OCI-LY1 (cell line): ENCODE measurements at regions not wholly inside any gene's neighbourhood (a gene's known extent, or its start where the extent isn't known, plus 50 kb on each side); places are given as distances from the start of the nearest gene placed in this dataset.

ENCODE experiments used
- H2AFZ ChIP-seq: fragments of 200-600 bp; sonication (generic), shearing (Covaris generic); 2 replicates; pipeline ENCODE4 v1.6.0; 2014; ENCODE audit warnings: antibody characterized with exemption, mild to moderate bottlenecking, low read length
- H3F3A ChIP-seq: fragments of 200-600 bp; sonication (generic), shearing (Covaris generic); 2 replicates; pipeline ENCODE4 v1.6.0; 2014; ENCODE audit warnings: mild to moderate bottlenecking, antibody characterized with exemption, low read length, moderate library complexity; ENCODE audit not compliant: insufficient read depth
- H3K27ac ChIP-seq: fragments of 200-600 bp; sonication (generic); 2 replicates; pipeline ENCODE4 v1.5.1; 2014; ENCODE audit warnings: low read length, mixed run types, mild to moderate bottlenecking, low read depth; ENCODE audit not compliant: poor library complexity, severe bottlenecking
- H3K27me3 ChIP-seq: fragments of 200-600 bp; sonication (generic); 2 replicates; pipeline ENCODE4 v1.6.0; 2014; ENCODE audit warnings: antibody characterized with exemption, mild to moderate bottlenecking, low read length, moderate library complexity; ENCODE audit not compliant: insufficient read depth
- H3K36me3 ChIP-seq: fragments of 200-600 bp; sonication (generic); 2 replicates; pipeline ENCODE4 v1.6.1; 2014; ENCODE audit warnings: mild to moderate bottlenecking, antibody characterized with exemption, low read length, moderate library complexity, mixed read lengths; ENCODE audit not compliant: insufficient read depth
- H3K4me1 ChIP-seq: fragments of 200-600 bp; sonication (generic); 2 replicates; pipeline ENCODE4 v1.5.1; 2014; ENCODE audit warnings: mild to moderate bottlenecking, low read length, moderate library complexity; ENCODE audit not compliant: insufficient read depth, severe bottlenecking
- H3K4me2 ChIP-seq: fragments of 200-600 bp; sonication (generic), shearing (Covaris generic); 2 replicates; pipeline ENCODE4 v1.6.1; 2014; ENCODE audit warnings: low read length
- H3K4me3 ChIP-seq: fragments of 200-600 bp; sonication (generic); 2 replicates; pipeline ENCODE4 v1.5.1; 2014; ENCODE audit warnings: low read length, low read depth, mild to moderate bottlenecking, mixed read lengths; ENCODE audit not compliant: poor library complexity, severe bottlenecking
- H3K79me2 ChIP-seq: fragments of 200-600 bp; shearing (Covaris generic); 2 replicates; pipeline ENCODE4 v1.6.1; 2016; ENCODE audit warnings: mixed run types, low read length, mixed read lengths; ENCODE audit not compliant: insufficient read depth
- H3K9ac ChIP-seq: fragments of 200-600 bp; sonication (generic), shearing (Covaris generic); 2 replicates; pipeline ENCODE4 v1.6.1; 2014; ENCODE audit warnings: mild to moderate bottlenecking, low read length, mixed read lengths
- H3K9me2 ChIP-seq: fragments of 200-600 bp; sonication (generic), shearing (Covaris generic); 2 replicates; pipeline ENCODE4 v1.6.1; 2014; ENCODE audit warnings: low read depth, mild to moderate bottlenecking, low read length, mixed read lengths
- H3K9me3 ChIP-seq: fragments of 200-600 bp; shearing (Covaris generic); 2 replicates; pipeline ENCODE4 v1.6.1; 2014; ENCODE audit warnings: low read length, mixed read lengths
- H4K20me1 ChIP-seq: fragments of 200-600 bp; sonication (generic), shearing (Covaris generic); 2 replicates; pipeline ENCODE4 v1.6.0; 2016; ENCODE audit warnings: mild to moderate bottlenecking, low read length; ENCODE audit not compliant: insufficient read depth
- CTCF ChIP-seq: fragments of 200-600 bp; sonication (generic), shearing (Covaris generic); IDR thresholded peaks from 2 replicates; pipeline ENCODE4 v1.5.1; 2017; ENCODE audit warnings: mild to moderate bottlenecking, antibody characterized with exemption, low read length, moderate library complexity, mixed read lengths
- EZH2 ChIP-seq: fragments of 200-600 bp; sonication (generic), shearing (Covaris generic); IDR thresholded peaks from 2 replicates; pipeline ENCODE4 v1.8.0; 2017; ENCODE audit warnings: borderline replicate concordance, mixed run types, mild to moderate bottlenecking, antibody characterized with exemption, low read length, moderate library complexity, mixed read lengths

- H3K4me2 ChIP-seq, result no peak overlapping the region
- no peaks in the 10 kb centered on the region for H4K20me1 ChIP-seq
- H3K27ac ChIP-seq, result no peak overlapping the region
- H3K4me3 ChIP-seq, result no peak overlapping the region
- H3K27me3 ChIP-seq, result no peaks in the 10 kb centered on the region
- H3K9me3 ChIP-seq, result no peaks in the 10 kb centered on the region; the same call in 1 of the 2 replicates
- H3K9ac ChIP-seq, result no peak overlapping the region
- no peak overlapping the region for H2AFZ ChIP-seq
- no peaks in the 10 kb centered on the region for H3K9me2 ChIP-seq
- no peaks in the 10 kb centered on the region for H3K79me2 ChIP-seq
- H3K4me1 ChIP-seq, result no peaks in the 10 kb centered on the region
- H3K36me3 ChIP-seq, result no peaks in the 10 kb centered on the region
- no peaks in the 10 kb centered on the region for H3F3A ChIP-seq
- TF ChIP-seq CTCF, result no peak
- TF ChIP-seq EZH2, result no peak
These were observed 275.0 kb downstream of the NFKBIZ start for GRCh38 chr3:102124282-102124681.

- no peak for TF ChIP-seq EZH2
- TF ChIP-seq CTCF, result no peak
- H3K9me3 ChIP-seq, result no peaks in the 10 kb centered on the region; the same call in 1 of the 2 replicates
- no peak overlapping the region for H3K4me2 ChIP-seq
- H3F3A ChIP-seq, result no peaks in the 10 kb centered on the region
- H3K27ac ChIP-seq, result no peak overlapping the region
- H3K4me1 ChIP-seq, result peaks cover under 1% of the 10 kb centered on the region
- no peaks in the 10 kb centered on the region for H3K36me3 ChIP-seq
- no peak overlapping the region for H3K9ac ChIP-seq
- no peak overlapping the region for H2AFZ ChIP-seq
- no peaks in the 10 kb centered on the region for H3K79me2 ChIP-seq
- no peaks in the 10 kb centered on the region for H4K20me1 ChIP-seq
- H3K9me2 ChIP-seq, result no peaks in the 10 kb centered on the region
- no peak overlapping the region for H3K4me3 ChIP-seq
- H3K27me3 ChIP-seq, result no peaks in the 10 kb centered on the region
These were observed 275.4 kb downstream of the NFKBIZ start for GRCh38 chr3:102124704-102125103.

DNA sequence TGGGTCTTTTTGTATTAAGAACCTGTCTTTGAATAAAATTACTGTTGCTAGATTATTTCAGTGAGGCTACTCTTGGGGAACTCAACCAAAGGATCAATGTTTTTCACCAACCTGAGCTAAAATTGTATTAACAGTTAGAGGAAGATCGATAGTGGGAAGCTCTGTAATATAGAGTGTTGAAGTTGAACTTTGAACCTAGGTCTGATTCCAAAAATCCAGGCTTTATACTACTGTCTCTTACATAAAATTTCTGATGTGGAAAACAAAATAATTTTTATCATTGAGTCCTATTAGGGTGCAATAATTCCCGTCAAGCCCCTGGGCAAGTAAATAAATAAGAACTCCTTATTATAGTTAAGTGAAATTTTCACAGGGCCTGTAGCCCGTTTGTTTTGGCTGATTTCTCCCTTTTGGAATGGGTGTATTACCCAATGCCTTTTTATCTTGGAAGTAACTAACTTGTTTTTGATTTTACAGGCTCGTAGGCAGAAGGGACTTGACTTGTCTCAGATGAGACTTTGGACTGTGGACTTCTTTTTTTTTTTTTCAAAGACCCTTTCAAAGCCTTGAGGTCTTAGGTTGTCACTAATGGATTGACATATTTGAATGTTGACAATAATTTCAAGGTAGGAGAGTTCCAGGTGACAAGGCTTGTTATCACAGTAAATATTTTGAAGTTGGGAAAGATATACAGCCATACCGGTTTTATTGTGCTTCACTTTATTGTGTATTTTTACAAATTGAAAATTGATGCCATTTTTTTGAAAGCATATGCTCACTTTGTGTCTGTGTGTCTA is 276.1 kb downstream of the NFKBIZ start:
- H3K36me3 ChIP-seq, result no peaks in the 10 kb centered on the region

More for the DNA sequence above, 276.1 kb downstream of the NFKBIZ start:
- Histone ChIP-seq H3K27me3 (no peaks in the 10 kb centered on the region), H3K79me2 (no peaks in the 10 kb centered on the region), H2AFZ (no peak overlapping the region), H3K9me2 (no peaks in the 10 kb centered on the region), H3K27ac (no peak overlapping the region), H3K9ac (no peak overlapping the region), H3K9me3 (no peaks in the 10 kb centered on the region; the same call in 1 of the 2 replicates), H4K20me1 (no peaks in the 10 kb centered on the region), H3F3A (no peaks in the 10 kb centered on the region), H3K4me1 (peaks cover 6% of the 10 kb centered on the region), H3K4me2 (no peak overlapping the region), H3K4me3 (no peak overlapping the region)
- TF ChIP-seq CTCF (no peak), EZH2 (no peak)
